ENCODE measurements at regions not wholly inside any gene's neighbourhood (a gene's known extent, or its start where the extent isn't known, plus 50 kb on each side); places are given as distances from the start of the nearest gene placed in this dataset.

DNA sequence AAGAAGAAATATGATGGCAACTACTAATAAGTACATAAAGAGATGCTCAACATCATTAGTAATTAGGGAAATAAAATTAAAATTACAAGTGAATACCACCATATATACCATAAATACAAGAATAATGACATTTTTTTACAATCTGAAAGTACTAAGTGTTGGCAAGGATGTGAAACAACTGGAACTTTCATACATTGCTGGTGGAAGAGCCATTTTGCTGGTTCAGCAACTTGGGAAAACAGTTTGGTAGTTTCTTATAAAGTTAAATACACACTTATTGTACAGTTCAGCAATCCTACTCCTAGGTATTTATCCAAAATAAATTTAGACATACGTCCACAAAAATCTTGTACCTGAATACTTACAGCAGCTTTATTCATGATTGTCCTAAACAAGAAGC, 192.9 kb downstream of the CARTPT start:
- Histone ChIP-seq H4K8ac (ENCODE audit: low read depth in 2 of 2, low read length in 2 of 2) (no peak overlapping the region), H2BK20ac (ENCODE audit: low read depth, low read length) (no peak overlapping the region)
- dilution Hi-C loops (cut with HindIII; ENCODE audit: low sequenced_read_pairs, unreplicated experiment): no loop called here

More for the DNA sequence above, 192.9 kb downstream of the CARTPT start:
- Histone ChIP-seq H2AK9ac (replicated peaks; ENCODE audit: low read depth, low read length, poor library complexity) (no peak overlapping the region), H3K79me1 (ENCODE audit: low read depth in 1 of 2, low read length in 2 of 2) (no peaks in the 10 kb centered on the region), H3K27ac (ENCODE audit: insufficient read depth, low read length) (no peak overlapping the region), H3K4me1 (ENCODE audit: control insufficient read depth, insufficient read depth, low read length) (peaks cover 5% of the 10 kb centered on the region), H3K4me3 (ENCODE audit: insufficient read depth, low read depth, low read length) (no peak overlapping the region), H4K91ac (ENCODE audit: insufficient read depth, low read depth, low read length) (no peak overlapping the region), H2BK5ac (ENCODE audit: low read depth, low read length, poor library complexity, severe bottlenecking) (no peak overlapping the region), H3K18ac (ENCODE audit: low read depth, low read length) (no peak overlapping the region), H3K4ac (ENCODE audit: low read depth, low read length) (no peak overlapping the region), H4K20me1 (ENCODE audit: insufficient read depth, low read length) (no peaks in the 10 kb centered on the region), H2BK120ac (ENCODE audit: low read depth, low read length) (no peak overlapping the region), H2AK5ac (ENCODE audit: low read depth, low read length) (no peak overlapping the region), H2BK15ac (ENCODE audit: low read depth, low read length) (no peak overlapping the region), H3K9ac (ENCODE audit: low read depth, low read length) (no peak overlapping the region), H3K23ac (ENCODE audit: low read depth, low read length) (no peak overlapping the region), H3K56ac (ENCODE audit: extremely low read depth, insufficient read depth, low read length) (no peak overlapping the region), H3K27me3 (ENCODE audit: control insufficient read depth, insufficient read depth, low read length) (peaks cover 18% of the 10 kb centered on the region), H3K14ac (replicated peaks; ENCODE audit: low read depth, low read length) (no peak overlapping the region), H3K36me3 (ENCODE audit: control insufficient read depth, insufficient read depth, low read length) (no peaks in the 10 kb centered on the region), H3K9me3 (ENCODE audit: control insufficient read depth, insufficient read depth, low read length) (no peaks in the 10 kb centered on the region), H2AFZ (replicated peaks; ENCODE audit: low read length, poor library complexity) (no peak overlapping the region), H3K4me2 (ENCODE audit: low read depth, low read length) (no peak overlapping the region), H4K5ac (ENCODE audit: low read depth, low read length) (no peak overlapping the region), H3K9me1 (ENCODE audit: insufficient read depth, low read length) (peaks cover 4% of the 10 kb centered on the region)
- DNase-seq (no peak), ATAC-seq (ENCODE audit: low read depth) (no peak)
- in situ Hi-C loops (cut with MboI; ENCODE audit: low sequenced_read_pairs) (no loop called here), intact Hi-C loops (cut with micrococcal nuclease) (no loop called here)
- TF ChIP-seq POLR2A (IDR thresholded peaks at IDR 0.05; ENCODE audit: low read depth, low read length) (no peak), MXI1 (IDR thresholded peaks at IDR 0.05; ENCODE audit: borderline replicate concordance, low read depth, low read length) (no peak), NFE2L2 (IDR thresholded peaks at IDR 0.05; ENCODE audit: low read depth, low read length) (no peak), CHD1 (IDR thresholded peaks at IDR 0.05; ENCODE audit: low read depth, low read length) (no peak), SMC3 (IDR thresholded peaks at IDR 0.05; ENCODE audit: low read depth, low read length) (no peak), RCOR1 (IDR thresholded peaks at IDR 0.05; ENCODE audit: insufficient replicate concordance, low read length) (no peak)
- TF ChIP-seq, protein P1, sequence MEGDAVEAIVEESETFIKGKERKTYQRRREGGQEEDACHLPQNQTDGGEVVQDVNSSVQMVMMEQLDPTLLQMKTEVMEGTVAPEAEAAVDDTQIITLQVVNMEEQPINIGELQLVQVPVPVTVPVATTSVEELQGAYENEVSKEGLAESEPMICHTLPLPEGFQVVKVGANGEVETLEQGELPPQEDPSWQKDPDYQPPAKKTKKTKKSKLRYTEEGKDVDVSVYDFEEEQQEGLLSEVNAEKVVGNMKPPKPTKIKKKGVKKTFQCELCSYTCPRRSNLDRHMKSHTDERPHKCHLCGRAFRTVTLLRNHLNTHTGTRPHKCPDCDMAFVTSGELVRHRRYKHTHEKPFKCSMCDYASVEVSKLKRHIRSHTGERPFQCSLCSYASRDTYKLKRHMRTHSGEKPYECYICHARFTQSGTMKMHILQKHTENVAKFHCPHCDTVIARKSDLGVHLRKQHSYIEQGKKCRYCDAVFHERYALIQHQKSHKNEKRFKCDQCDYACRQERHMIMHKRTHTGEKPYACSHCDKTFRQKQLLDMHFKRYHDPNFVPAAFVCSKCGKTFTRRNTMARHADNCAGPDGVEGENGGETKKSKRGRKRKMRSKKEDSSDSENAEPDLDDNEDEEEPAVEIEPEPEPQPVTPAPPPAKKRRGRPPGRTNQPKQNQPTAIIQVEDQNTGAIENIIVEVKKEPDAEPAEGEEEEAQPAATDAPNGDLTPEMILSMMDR (conservative IDR thresholded peaks at IDR 0.05; ENCODE audit: low read depth, low read length): no peak
- ChIA-PET CTCF (interaction anchor here (0.7 kb wide), 1 partner anchor 963 kb away, joined by 3 read pairs; no protein-coding TSS in a partner anchor), POLR2A (ENCODE audit: unreplicated experiment) (no interaction called here)
- no CpG with 5 or more reads among the region's 1 CpG for WGBS, 2 experiments (ENCODE audit: extremely low coverage in 2 of 2, insufficient read length in 1 of 2)
- no TSS peak for BruUV-seq (replicated peaks)

Measured in IMR-90 (cell line).